ENCODE measurements at regions not wholly inside any gene's neighbourhood (a gene's known extent, or its start where the extent isn't known, plus 50 kb on each side); places are given as distances from the start of the nearest gene placed in this dataset.

DNA sequence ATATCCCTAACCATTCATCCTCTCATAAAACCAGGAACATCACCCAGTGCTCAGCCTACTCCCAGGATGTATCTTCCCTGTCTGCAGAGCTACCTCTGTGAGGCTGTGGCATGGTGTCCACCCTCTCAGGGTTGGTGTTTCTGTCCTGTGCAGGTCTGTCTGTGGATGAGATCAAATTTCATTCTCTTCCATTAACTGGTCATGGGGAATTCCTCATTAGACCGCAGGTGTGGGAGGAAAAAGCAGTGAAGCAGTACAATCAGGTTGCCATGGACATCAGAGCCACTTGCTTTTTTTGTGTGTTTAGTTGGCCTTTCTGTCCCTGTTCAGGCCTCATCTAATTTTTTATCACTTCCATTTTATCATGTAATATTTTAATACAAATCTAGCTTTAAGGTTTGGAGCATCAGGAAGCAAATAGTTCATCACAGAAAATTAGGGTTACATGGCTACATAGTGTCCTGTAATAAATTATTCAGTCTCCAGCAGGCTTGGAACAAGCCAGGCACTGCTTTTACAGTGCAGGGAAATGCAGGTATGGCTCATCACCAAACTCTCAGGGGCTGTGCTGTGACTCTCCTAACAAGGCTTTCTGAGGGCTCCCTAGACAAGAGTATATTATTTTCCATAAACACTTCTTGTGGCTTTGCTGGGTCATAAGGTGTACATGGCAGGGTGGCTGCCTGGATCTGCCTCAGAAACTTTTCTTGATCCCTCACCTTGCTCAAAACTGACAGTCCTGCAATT lies 594.9 kb upstream of the IGFBP3 start:
- Histone ChIP-seq H3K9ac (ENCODE audit: low read depth in 1 of 2, low read length in 2 of 2) (no peak overlapping the region), H3K4me3 (ENCODE audit: low read depth in 1 of 3, low read length in 3 of 3) (no peak overlapping the region), H3K27ac (ENCODE audit: low read depth in 1 of 2, low read length in 2 of 2) (no peak overlapping the region), H3K4me1 (ENCODE audit: control insufficient read depth in 4 of 4, insufficient read depth in 4 of 4, low read length in 3 of 4) (peaks cover 0 to 3% (median 0%) of the 10 kb centered on the region in 4 donors), H3K27me3 (ENCODE audit: control insufficient read depth in 4 of 4, insufficient read depth in 4 of 4, low read length in 3 of 4) (no peaks in the 10 kb centered on the region), H3K36me3 (ENCODE audit: control insufficient read depth in 4 of 4, insufficient read depth in 3 of 4, low read depth in 1 of 4, low read length in 3 of 4) (no peaks in the 10 kb centered on the region), H3K9me3 (ENCODE audit: control insufficient read depth in 4 of 4, low read length in 3 of 4) (no peaks in the 10 kb centered on the region)
- no peak for TF ChIP-seq HNF4A (conservative IDR thresholded peaks at IDR 0.05)
- TF ChIP-seq RXRA (IDR thresholded peaks at IDR 0.05), result no peak
- TF ChIP-seq EGR1 (IDR thresholded peaks at IDR 0.05; ENCODE audit: low read depth in 2 of 2), result no peak
- no peak for TF ChIP-seq YY1 (IDR thresholded peaks at IDR 0.05)
- TF ChIP-seq, protein P1, sequence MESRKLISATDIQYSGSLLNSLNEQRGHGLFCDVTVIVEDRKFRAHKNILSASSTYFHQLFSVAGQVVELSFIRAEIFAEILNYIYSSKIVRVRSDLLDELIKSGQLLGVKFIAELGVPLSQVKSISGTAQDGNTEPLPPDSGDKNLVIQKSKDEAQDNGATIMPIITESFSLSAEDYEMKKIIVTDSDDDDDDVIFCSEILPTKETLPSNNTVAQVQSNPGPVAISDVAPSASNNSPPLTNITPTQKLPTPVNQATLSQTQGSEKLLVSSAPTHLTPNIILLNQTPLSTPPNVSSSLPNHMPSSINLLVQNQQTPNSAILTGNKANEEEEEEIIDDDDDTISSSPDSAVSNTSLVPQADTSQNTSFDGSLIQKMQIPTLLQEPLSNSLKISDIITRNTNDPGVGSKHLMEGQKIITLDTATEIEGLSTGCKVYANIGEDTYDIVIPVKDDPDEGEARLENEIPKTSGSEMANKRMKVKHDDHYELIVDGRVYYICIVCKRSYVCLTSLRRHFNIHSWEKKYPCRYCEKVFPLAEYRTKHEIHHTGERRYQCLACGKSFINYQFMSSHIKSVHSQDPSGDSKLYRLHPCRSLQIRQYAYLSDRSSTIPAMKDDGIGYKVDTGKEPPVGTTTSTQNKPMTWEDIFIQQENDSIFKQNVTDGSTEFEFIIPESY (IDR thresholded peaks at IDR 0.05), result no peak
- TF ChIP-seq, protein P2, sequence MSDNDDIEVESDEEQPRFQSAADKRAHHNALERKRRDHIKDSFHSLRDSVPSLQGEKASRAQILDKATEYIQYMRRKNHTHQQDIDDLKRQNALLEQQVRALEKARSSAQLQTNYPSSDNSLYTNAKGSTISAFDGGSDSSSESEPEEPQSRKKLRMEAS (IDR thresholded peaks at IDR 0.05), result no peak
- TF ChIP-seq HNF4G (IDR thresholded peaks at IDR 0.05), result no peak
- TF ChIP-seq CTCF (IDR thresholded peaks at IDR 0.05; ENCODE audit: low read depth, low read length, missing input control), result no peak
- no peak for TF ChIP-seq JUND (IDR thresholded peaks at IDR 0.05)
- no peak for TF ChIP-seq GABPA (IDR thresholded peaks at IDR 0.05 in 1 of 2, conservative IDR thresholded peaks at IDR 0.05 in 1 of 2)
- no peak for TF ChIP-seq FOXA1 (IDR thresholded peaks at IDR 0.05)
- TF ChIP-seq ATF3 (IDR thresholded peaks at IDR 0.05), result no peak
- no peak for TF ChIP-seq TAF1 (conservative IDR thresholded peaks at IDR 0.05)
- TF ChIP-seq NR2F2 (IDR thresholded peaks at IDR 0.05), result no peak
- TF ChIP-seq REST (IDR thresholded peaks at IDR 0.05), result no peak
- WGBS, result 84% methylated on average over 1 of the region's 1 CpG
- DNase-seq (ENCODE audit: low spot score), result no peak

All from liver (tissue), 8 donors.